ENCODE measurements at regions not wholly inside any gene's neighbourhood (a gene's known extent, or its start where the extent isn't known, plus 50 kb on each side); places are given as distances from the start of the nearest gene placed in this dataset.
A peak's percentile ranks its signal among the peaks of the same experiment; 100 is the strongest.

- WGBS: 42% methylated on average over 4 of the region's 4 CpGs
- Histone ChIP-seq H3K36me3 (no peaks in the 10 kb centered on the region), H3K9me3 (no peaks in the 10 kb centered on the region), H3K27ac (replicated peaks in 1 of 4) (no peak overlapping the region), H3K27me3 (peaks cover 0 to 8% (median 0%) of the 10 kb centered on the region in 4 donors), H3K4me3 (no peak overlapping the region), H3K4me1 (peaks cover 0 to 3% (median 0%) of the 10 kb centered on the region in 4 donors)
- TF ChIP-seq POLR2A (IDR thresholded peaks at IDR 0.05; ENCODE audit: low read depth) (no peak), CTCF (IDR thresholded peaks at IDR 0.05) (no peak), EP300 (IDR thresholded peaks at IDR 0.05) (no peak), POLR2AphosphoS5 (IDR thresholded peaks at IDR 0.05) (no peak)
- no peak for DNase-seq (ENCODE audit: extremely low spot score)
- intact Hi-C loops (cut with DNase I): loop anchor here (10.0 kb wide), 1 partner anchor 985 kb away; no protein-coding TSS in a partner anchor
These were observed 378.2 kb upstream of the BTBD3 start for GRCh38 chr20:11539450-11539849.

GRCh38 chr20:11540558-11540957 lies 377.1 kb upstream of the BTBD3 start:
- no peaks in the 10 kb centered on the region for H3K9me3 ChIP-seq
- no peak overlapping the region for H3K4me3 ChIP-seq
- intact Hi-C loops (cut with DNase I): loop anchor here (5.0 kb wide), 1 partner anchor 1563 kb away; no protein-coding TSS in a partner anchor
- peaks cover 0 to 3% (median 0%) of the 10 kb centered on the region in 4 donors for H3K4me1 ChIP-seq
- DNase-seq (ENCODE audit: extremely low spot score): no peak
- WGBS: 78% methylated on average over 3 of the region's 3 CpGs
- peaks cover 0 to 8% (median 0%) of the 10 kb centered on the region in 4 donors for H3K27me3 ChIP-seq
- H3K27ac ChIP-seq (replicated peaks in 1 of 4): no peak overlapping the region
- H3K36me3 ChIP-seq: no peaks in the 10 kb centered on the region
- TF ChIP-seq POLR2AphosphoS5 (IDR thresholded peaks at IDR 0.05) (no peak), EP300 (IDR thresholded peaks at IDR 0.05) (no peak), CTCF (IDR thresholded peaks at IDR 0.05) (no peak), POLR2A (IDR thresholded peaks at IDR 0.05; ENCODE audit: low read depth) (no peak)

GRCh38 chr20:11542645-11543044 lies 375.0 kb upstream of the BTBD3 start:
- no peak for TF ChIP-seq POLR2A (IDR thresholded peaks at IDR 0.05; ENCODE audit: low read depth)
- DNase-seq (ENCODE audit: extremely low spot score): no peak

GRCh38 chr20:11544029-11544678 lies 373.5 kb upstream of the BTBD3 start:
- 5% methylated on average over 7 of the region's 10 CpGs for WGBS
- DNase-seq (ENCODE audit: extremely low spot score): no peak
- Histone ChIP-seq H3K4me1 (peaks cover 0 to 3% (median 0%) of the 10 kb centered on the region in 4 donors), H3K4me3 (no peak overlapping the region), H3K9me3 (no peaks in the 10 kb centered on the region), H3K27ac (replicated peaks in 1 of 4) (no peak overlapping the region), H3K27me3 (peaks cover 0 to 8% (median 0%) of the 10 kb centered on the region in 4 donors), H3K36me3 (no peaks in the 10 kb centered on the region)
- TF ChIP-seq POLR2A (IDR thresholded peaks at IDR 0.05; ENCODE audit: low read depth) (no peak), EP300 (IDR thresholded peaks at IDR 0.05) (no peak), POLR2AphosphoS5 (IDR thresholded peaks at IDR 0.05) (no peak), CTCF (IDR thresholded peaks at IDR 0.05) (peak; percentile 41 to 46 (median 45))
- intact Hi-C loops (cut with DNase I): loop anchor here (5.0 kb wide), 1 partner anchor 1567 kb away; no protein-coding TSS in a partner anchor

More at GRCh38 chr20:11542645-11543044, 375.0 kb upstream of the BTBD3 start:
- Histone ChIP-seq H3K9me3 (no peaks in the 10 kb centered on the region), H3K4me1 (peaks cover 0 to 3% (median 0%) of the 10 kb centered on the region in 4 donors), H3K27ac (replicated peaks in 1 of 4) (no peak overlapping the region), H3K36me3 (no peaks in the 10 kb centered on the region), H3K4me3 (no peak overlapping the region), H3K27me3 (peaks cover 0 to 8% (median 0%) of the 10 kb centered on the region in 4 donors)
- WGBS: 70% methylated on average over 2 of the region's 2 CpGs
- intact Hi-C loops (cut with DNase I): loop anchor here (5.0 kb wide), 1 partner anchor 1565 kb away; no protein-coding TSS in a partner anchor

- peaks cover 0 to under 1% (median 0%) of the 10 kb centered on the region in 4 donors for H3K27me3 ChIP-seq
- DNase-seq (ENCODE audit: extremely low spot score): no peak
- no peaks in the 10 kb centered on the region for H3K9me3 ChIP-seq
- 48% methylated on average over 7 of the region's 7 CpGs for WGBS
- H3K4me3 ChIP-seq: no peak overlapping the region
- intact Hi-C loops (cut with DNase I): no loop called here
- no peak for TF ChIP-seq POLR2A (IDR thresholded peaks at IDR 0.05; ENCODE audit: low read depth)
- no peak for TF ChIP-seq POLR2AphosphoS5 (IDR thresholded peaks at IDR 0.05)
- TF ChIP-seq EP300 (IDR thresholded peaks at IDR 0.05): no peak
- TF ChIP-seq CTCF (IDR thresholded peaks at IDR 0.05): no peak
- H3K27ac ChIP-seq (replicated peaks in 1 of 4): no peak overlapping the region
- peaks cover 0 to 3% (median 0%) of the 10 kb centered on the region in 4 donors for H3K4me1 ChIP-seq
- no peaks in the 10 kb centered on the region for H3K36me3 ChIP-seq
These were observed 370.8 kb upstream of the BTBD3 start for GRCh38 chr20:11546939-11547338.
